Mesenchymal stem cell (in vitro differentiated cells and primary cell): ENCODE measurements at regions not wholly inside any gene's neighbourhood (a gene's known extent, or its start where the extent isn't known, plus 50 kb on each side); places are given as distances from the start of the nearest gene placed in this dataset.

Experiments
- DNase-seq: peaks from one replicate; pipeline ENCODE4 v3.0.0-alpha.2; 2013
- H2AFZ ChIP-seq: one replicate; pipeline ENCODE4 v1.6.1; 2013; ENCODE audit warnings: low read depth, mild to moderate bottlenecking, control low read depth, inconsistent platforms, low read length, moderate library complexity
- H2AK5ac ChIP-seq: 2 replicates; pipeline ENCODE4 v1.6.1; 2013; ENCODE audit warnings: low read length, moderate library complexity, mild to moderate bottlenecking, inconsistent platforms; ENCODE audit not compliant: severe bottlenecking
- H2BK120ac ChIP-seq: one replicate; pipeline ENCODE4 v1.6.1; 2013; ENCODE audit warnings: low read depth, mild to moderate bottlenecking, inconsistent platforms, low read length, moderate library complexity
- H2BK12ac ChIP-seq, 2 experiments: one replicate each; pipeline ENCODE4 v1.6.1; 2013; ENCODE audit warnings: inconsistent platforms in 2 of 2, low read length in 2 of 2, mild to moderate bottlenecking in 2 of 2, moderate library complexity in 2 of 2, control low read depth in 1 of 2
- H2BK15ac ChIP-seq: one replicate; pipeline ENCODE4 v1.6.1; 2013; ENCODE audit warnings: mild to moderate bottlenecking, low read depth, inconsistent platforms; ENCODE audit not compliant: poor library complexity, severe bottlenecking
- H2BK5ac ChIP-seq: 2 replicates; pipeline ENCODE4 v1.6.1; 2013; ENCODE audit warnings: low read depth, mild to moderate bottlenecking, low read length, control low read depth, inconsistent platforms; ENCODE audit not compliant: poor library complexity, severe bottlenecking
- H3K14ac ChIP-seq, 2 experiments: one replicate each; pipeline ENCODE4 v1.6.1; 2013; ENCODE audit warnings: inconsistent platforms in 2 of 2, low read length in 2 of 2, control low read depth in 1 of 2, mild to moderate bottlenecking in 1 of 2, moderate library complexity in 1 of 2
- H3K18ac ChIP-seq, 2 experiments: one replicate each; pipeline ENCODE4 v1.6.1; 2013; ENCODE audit warnings: inconsistent platforms in 2 of 2, low read length in 2 of 2, control low read depth in 1 of 2, low read depth in 1 of 2, mild to moderate bottlenecking in 1 of 2
- H3K23ac ChIP-seq, 2 experiments: one replicate each; pipeline ENCODE4 v1.6.1; 2013; ENCODE audit warnings: inconsistent platforms in 2 of 2, low read length in 2 of 2, mild to moderate bottlenecking in 2 of 2, moderate library complexity in 2 of 2, control low read depth in 1 of 2
- H3K27ac ChIP-seq: 2 replicates; pipeline ENCODE4 v1.5.1; 2013; ENCODE audit warnings: mild to moderate bottlenecking, moderate library complexity, low read length, control low read depth, inconsistent platforms; ENCODE audit not compliant: poor library complexity, severe bottlenecking
- H3K27me3 ChIP-seq, 2 experiments: 2 replicates each; pipeline versions ENCODE4 v1.6.1 to v1.7.0; 2013; ENCODE audit warnings: low read length in 2 of 2, mild to moderate bottlenecking in 2 of 2, moderate library complexity in 2 of 2, control low read depth in 1 of 2, inconsistent platforms in 1 of 2; ENCODE audit not compliant: control insufficient read depth in 1 of 2, insufficient read depth in 1 of 2
- H3K36me3 ChIP-seq, 2 experiments: 2 replicates each; pipeline versions ENCODE4 v1.6.1 to v1.7.0; 2013; ENCODE audit warnings: low read length in 2 of 2, control low read depth in 1 of 2, inconsistent platforms in 1 of 2, low read depth in 1 of 2, mild to moderate bottlenecking in 1 of 2; ENCODE audit not compliant: insufficient read depth in 2 of 2, control insufficient read depth in 1 of 2
- H3K4ac ChIP-seq, 2 experiments: one replicate each; pipeline ENCODE4 v1.6.1; 2013; ENCODE audit warnings: inconsistent platforms in 2 of 2, low read length in 2 of 2, mild to moderate bottlenecking in 2 of 2, moderate library complexity in 2 of 2, control low read depth in 1 of 2, low read depth in 1 of 2
- H3K4me1 ChIP-seq: 2 replicates; pipeline ENCODE4 v1.6.1; 2013; ENCODE audit warnings: low read depth, low read length, control low read depth; ENCODE audit not compliant: control insufficient read depth, insufficient read depth
- H3K4me2 ChIP-seq: 2 replicates; pipeline ENCODE4 v1.6.1; 2013; ENCODE audit warnings: low read length, mild to moderate bottlenecking, inconsistent platforms; ENCODE audit not compliant: poor library complexity, severe bottlenecking
- H3K4me3 ChIP-seq, 2 experiments: 2 replicates each; pipeline versions ENCODE4 v1.5.1 to v1.7.0; 2013; ENCODE audit warnings: low read length in 2 of 2, mild to moderate bottlenecking in 2 of 2, control low read depth in 1 of 2, low read depth in 1 of 2; ENCODE audit not compliant: insufficient read depth in 1 of 2
- H3K79me1 ChIP-seq: replicated peaks from 2 replicates; pipeline ENCODE4 v1.6.1; 2013; ENCODE audit warnings: mild to moderate bottlenecking, control low read depth, low read length, inconsistent platforms; ENCODE audit not compliant: poor library complexity, severe bottlenecking
- H3K9ac ChIP-seq: 2 replicates; pipeline ENCODE4 v1.7.0; 2013; ENCODE audit warnings: mild to moderate bottlenecking, low read length, moderate library complexity
- H3K9me3 ChIP-seq: 2 replicates; pipeline ENCODE4 v1.7.0; 2013; ENCODE audit warnings: mild to moderate bottlenecking, low read length; ENCODE audit not compliant: control insufficient read depth
- H4K8ac ChIP-seq: one replicate; pipeline ENCODE4 v1.6.1; 2013; ENCODE audit warnings: inconsistent platforms, mild to moderate bottlenecking, low read length, moderate library complexity
- H4K91ac ChIP-seq: one replicate; pipeline ENCODE4 v1.6.1; 2013; ENCODE audit warnings: mild to moderate bottlenecking, low read length, inconsistent platforms
- WGBS: methylation state at CpG from one replicate; pipeline ENCODE4 v1.1.7; 2013; ENCODE audit warnings: mixed read lengths; 5-methylcytosine and 5-hydroxymethylcytosine counted together

- Histone ChIP-seq H2BK5ac (peak overlapping the region; percentile 46), H3K27ac (peak overlapping the region; percentile 77), H2BK120ac (no peak overlapping the region), H3K9me3 (no peaks in the 10 kb centered on the region), H4K8ac (no peak overlapping the region), H4K91ac (no peak overlapping the region), H3K4ac (no peak overlapping the region), H3K4me3 (no peak overlapping the region), H3K14ac (no peak overlapping the region), H3K36me3 (no peaks in the 10 kb centered on the region), H2AK5ac (peak overlapping the region; percentile 60), H3K79me1 (no peaks in the 10 kb centered on the region), H2BK15ac (no peak overlapping the region), H3K27me3 (no peaks in the 10 kb centered on the region), H2AFZ (no peak overlapping the region), H3K18ac (peak overlapping the region in 1 of 2 experiments; percentile 97), H3K9ac (no peak overlapping the region), H3K23ac (no peak overlapping the region), H3K4me2 (no peak overlapping the region), H3K4me1 (peaks cover 12% of the 10 kb centered on the region), H2BK12ac (peak overlapping the region in 1 of 2 experiments; percentile 63)
- no peak for DNase-seq
Measured at GRCh38 chr2:37767046-37767445, 95.6 kb upstream of the CDC42EP3 start.

- peak overlapping the region in 1 of 2 experiments; percentile 88 for H3K4ac ChIP-seq
- no peaks in the 10 kb centered on the region for H3K36me3 ChIP-seq
- peak overlapping the region; percentile 91 for H2AK5ac ChIP-seq
- 0% methylated on average over 3 of the region's 6 CpGs for WGBS
- H4K91ac ChIP-seq, result peak overlapping the region; percentile 95
- H2BK5ac ChIP-seq, result peak overlapping the region; percentile 49
- peak overlapping the region; percentile 95 for H3K27ac ChIP-seq
- H3K4me3 ChIP-seq, result no peak overlapping the region
- H3K9ac ChIP-seq, result peak overlapping the region; percentile 34
- peaks cover 12% of the 10 kb centered on the region for H3K4me1 ChIP-seq
- no peak overlapping the region for H3K23ac ChIP-seq
- H2BK15ac ChIP-seq, result no peak overlapping the region
- no peaks in the 10 kb centered on the region for H3K79me1 ChIP-seq
- peak overlapping the region; percentile 48 for H4K8ac ChIP-seq
- H3K14ac ChIP-seq, result peak overlapping the region in 1 of 2 experiments; percentile 65
- no peak overlapping the region for H2AFZ ChIP-seq
- DNase-seq, result peak; percentile 90
- no peak overlapping the region for H2BK120ac ChIP-seq
- peak overlapping the region; percentile 46 to 71 for H2BK12ac ChIP-seq
- H3K18ac ChIP-seq, result peak overlapping the region; percentile 78 to 80
- no peaks in the 10 kb centered on the region for H3K9me3 ChIP-seq
- H3K4me2 ChIP-seq, result peak overlapping the region; percentile 33
- H3K27me3 ChIP-seq, result no peaks in the 10 kb centered on the region
Measured at GRCh38 chr2:37767959-37768925, 96.8 kb upstream of the CDC42EP3 start.

GRCh38 chr2:37769551-37769950 lies 98.1 kb upstream of the CDC42EP3 start:
- no peak overlapping the region for H2AFZ ChIP-seq

GRCh38 chr2:37770797-37771196 lies 99.4 kb upstream of the CDC42EP3 start:
- Histone ChIP-seq H2BK12ac (peak overlapping the region; percentile 69 to 87), H2AFZ (no peak overlapping the region), H3K4me2 (no peak overlapping the region), H3K79me1 (no peaks in the 10 kb centered on the region), H4K91ac (peak overlapping the region; percentile 52), H3K27ac (no peak overlapping the region), H3K4me3 (no peak overlapping the region), H2BK120ac (no peak overlapping the region), H3K9me3 (no peaks in the 10 kb centered on the region), H3K23ac (no peak overlapping the region), H2AK5ac (no peak overlapping the region), H2BK15ac (no peak overlapping the region), H4K8ac (peak overlapping the region; percentile 24), H3K9ac (no peak overlapping the region), H2BK5ac (no peak overlapping the region), H3K18ac (peak overlapping the region in 1 of 2 experiments; percentile 70), H3K14ac (no peak overlapping the region), H3K36me3 (no peaks in the 10 kb centered on the region), H3K4me1 (peaks cover 17% of the 10 kb centered on the region), H3K4ac (peak overlapping the region in 1 of 2 experiments; percentile 75), H3K27me3 (no peaks in the 10 kb centered on the region)
- WGBS, result 90% methylated on average over 2 of the region's 2 CpGs
- DNase-seq, result no peak

More at GRCh38 chr2:37769551-37769950, 98.1 kb upstream of the CDC42EP3 start:
- no peak overlapping the region for H2BK5ac ChIP-seq
- H2AK5ac ChIP-seq, result peak overlapping the region; percentile 98
- H4K8ac ChIP-seq, result no peak overlapping the region
- peak overlapping the region; percentile 34 for H4K91ac ChIP-seq
- peak overlapping the region; percentile 64 for H2BK15ac ChIP-seq
- no peaks in the 10 kb centered on the region for H3K36me3 ChIP-seq
- peak overlapping the region; percentile 97 to 100 for H2BK12ac ChIP-seq
- H3K14ac ChIP-seq, result peak overlapping the region in 1 of 2 experiments; percentile 64
- peaks cover 12% of the 10 kb centered on the region for H3K4me1 ChIP-seq
- H3K27me3 ChIP-seq, result no peaks in the 10 kb centered on the region
- H3K4me3 ChIP-seq, result no peak overlapping the region
- peak overlapping the region; percentile 87 to 89 for H3K4ac ChIP-seq
- no peaks in the 10 kb centered on the region for H3K9me3 ChIP-seq
- no peak overlapping the region for H3K9ac ChIP-seq
- 76% methylated on average over 2 of the region's 3 CpGs for WGBS
- H2BK120ac ChIP-seq, result peak overlapping the region; percentile 75
- H3K23ac ChIP-seq, result no peak overlapping the region
- H3K4me2 ChIP-seq, result no peak overlapping the region
- H3K79me1 ChIP-seq, result no peaks in the 10 kb centered on the region
- peak overlapping the region; percentile 74 to 90 for H3K18ac ChIP-seq
- no peak overlapping the region for H3K27ac ChIP-seq
- DNase-seq, result no peak
